GM18907 (cell line): ENCODE measurements at regions not wholly inside any gene's neighbourhood (a gene's known extent, or its start where the extent isn't known, plus 50 kb on each side); places are given as distances from the start of the nearest gene placed in this dataset.
"Not testable (repeated sequence)": the region's sequence is repeated elsewhere in the genome, so short reads cannot be mapped to it uniquely, and the experiment has no call there.

Source experiments
- ATAC-seq: cut with Tn5 transposase; IDR thresholded peaks from one replicate; pipeline ENCODE4 v1.9.1; 2021; ENCODE audit warnings: mild to moderate bottlenecking, moderate library complexity; ENCODE audit not compliant: unreplicated experiment

GRCh38 chr5:116885825-116886224 is 311.2 kb upstream of the SEMA6A start:
- peak; percentile 75 for ATAC-seq

- ATAC-seq: peak; percentile 60
Observed at GRCh38 chr5:116883875-116884274, 309.3 kb upstream of the SEMA6A start.

GRCh38 chr5:116881921-116882531 is 307.4 kb upstream of the SEMA6A start:
- no peak for ATAC-seq

GRCh38 chr5:116880601-116881000 is 306.0 kb upstream of the SEMA6A start:
- ATAC-seq: no peak

- ATAC-seq: no peak
Observed at GRCh38 chr5:116880150-116880549, 305.5 kb upstream of the SEMA6A start.

GRCh38 chr5:116876240-116876840 is 301.7 kb upstream of the SEMA6A start:
- ATAC-seq: no peak

GRCh38 chr5:116872986-116873385 is 298.4 kb upstream of the SEMA6A start:
- ATAC-seq: no peak

GRCh38 chr5:116872486-116872885 is 297.9 kb upstream of the SEMA6A start:
- no peak for ATAC-seq

- ATAC-seq: not testable (repeated sequence)
Observed at GRCh38 chr5:116867825-116868224, 293.2 kb upstream of the SEMA6A start.

- ATAC-seq: no peak
Observed at GRCh38 chr5:116865651-116866050, 291.0 kb upstream of the SEMA6A start.

GRCh38 chr5:116864838-116865190 is 290.2 kb upstream of the SEMA6A start:
- ATAC-seq: no peak

GRCh38 chr5:116864157-116864837 is 289.7 kb upstream of the SEMA6A start:
- ATAC-seq: no peak

GRCh38 chr5:116862632-116863455 is 288.2 kb upstream of the SEMA6A start:
- no peak for ATAC-seq

- no peak for ATAC-seq
Observed at GRCh38 chr5:116861666-116862065, 287.0 kb upstream of the SEMA6A start.

GRCh38 chr5:116861097-116861496 is 286.5 kb upstream of the SEMA6A start:
- no peak for ATAC-seq

- ATAC-seq: no peak
Observed at GRCh38 chr5:116859666-116860320, 285.2 kb upstream of the SEMA6A start.

- no peak for ATAC-seq
Observed at GRCh38 chr5:116858705-116859333, 284.2 kb upstream of the SEMA6A start.

- not testable (repeated sequence) for ATAC-seq
Observed at GRCh38 chr5:116858020-116858419, 283.4 kb upstream of the SEMA6A start.

- no peak for ATAC-seq
Observed at GRCh38 chr5:116856271-116856670, 281.6 kb upstream of the SEMA6A start.

- no peak for ATAC-seq
Observed at GRCh38 chr5:116853992-116854391, 279.4 kb upstream of the SEMA6A start.
